ENCODE measurements at regions not wholly inside any gene's neighbourhood (a gene's known extent, or its start where the extent isn't known, plus 50 kb on each side); places are given as distances from the start of the nearest gene placed in this dataset.
"Not testable (repeated sequence)": the region's sequence is repeated elsewhere in the genome, so short reads cannot be mapped to it uniquely, and the experiment has no call there.

GRCh38 chr9:22170556-22170955, 161.5 kb upstream of the CDKN2B start:
- Histone ChIP-seq H3K4me1 (ENCODE audit: control insufficient read depth in 2 of 2, insufficient read depth in 2 of 2, low read length in 2 of 2) (no peaks in the 10 kb centered on the region), H3K36me3 (ENCODE audit: control insufficient read depth in 2 of 2, insufficient read depth in 2 of 2, low read length in 1 of 2) (no peaks in the 10 kb centered on the region), H3K27me3 (ENCODE audit: control insufficient read depth in 2 of 2, insufficient read depth in 1 of 2, low read length in 1 of 2) (no peaks in the 10 kb centered on the region), H3K4me3 (ENCODE audit: low read length in 2 of 2) (no peak overlapping the region), H3K9me3 (ENCODE audit: control insufficient read depth in 2 of 2, insufficient read depth in 1 of 2, low read length in 1 of 2) (no peaks in the 10 kb centered on the region), H3K27ac (ENCODE audit: low read depth in 1 of 2, low read length in 1 of 2) (no peak overlapping the region)
- WGBS: 87% methylated on average over 2 of the region's 2 CpGs
- no peak for DNase-seq (ENCODE audit: low read depth in 6 of 9, low spot score in 9 of 9)

- Histone ChIP-seq H3K9me3 (ENCODE audit: control insufficient read depth in 2 of 2, insufficient read depth in 1 of 2, low read length in 1 of 2) (no peaks in the 10 kb centered on the region), H3K27me3 (ENCODE audit: control insufficient read depth in 2 of 2, insufficient read depth in 1 of 2, low read length in 1 of 2) (no peaks in the 10 kb centered on the region), H3K27ac (ENCODE audit: low read depth in 1 of 2, low read length in 1 of 2) (no peak overlapping the region), H3K4me3 (ENCODE audit: low read length in 2 of 2) (no peak overlapping the region), H3K36me3 (ENCODE audit: control insufficient read depth in 2 of 2, insufficient read depth in 2 of 2, low read length in 1 of 2) (no peaks in the 10 kb centered on the region), H3K4me1 (ENCODE audit: control insufficient read depth in 2 of 2, insufficient read depth in 2 of 2, low read length in 2 of 2) (no peaks in the 10 kb centered on the region)
- WGBS: 56% methylated on average over 2 of the region's 2 CpGs
- DNase-seq (ENCODE audit: low read depth in 6 of 9, low spot score in 9 of 9): no peak
Measured at GRCh38 chr9:22170990-22171670, 162.0 kb upstream of the CDKN2B start.

GRCh38 chr9:22171691-22172090, 162.6 kb upstream of the CDKN2B start:
- H3K27ac ChIP-seq (ENCODE audit: low read depth in 1 of 2, low read length in 1 of 2): no peak overlapping the region
- 97% methylated on average over 3 of the region's 3 CpGs for WGBS
- H3K4me1 ChIP-seq (ENCODE audit: control insufficient read depth in 2 of 2, insufficient read depth in 2 of 2, low read length in 2 of 2): no peaks in the 10 kb centered on the region

GRCh38 chr9:22173908-22174307, 164.8 kb upstream of the CDKN2B start:
- Histone ChIP-seq H3K4me3 (ENCODE audit: low read length in 2 of 2) (no peak overlapping the region), H3K36me3 (ENCODE audit: control insufficient read depth in 2 of 2, insufficient read depth in 2 of 2, low read length in 1 of 2) (no peaks in the 10 kb centered on the region), H3K27me3 (ENCODE audit: control insufficient read depth in 2 of 2, insufficient read depth in 1 of 2, low read length in 1 of 2) (no peaks in the 10 kb centered on the region), H3K27ac (ENCODE audit: low read depth in 1 of 2, low read length in 1 of 2) (no peak overlapping the region), H3K4me1 (ENCODE audit: control insufficient read depth in 2 of 2, insufficient read depth in 2 of 2, low read length in 2 of 2) (no peaks in the 10 kb centered on the region), H3K9me3 (ENCODE audit: control insufficient read depth in 2 of 2, insufficient read depth in 1 of 2, low read length in 1 of 2) (no peaks in the 10 kb centered on the region)
- no peak for DNase-seq (ENCODE audit: low read depth in 6 of 9, low spot score in 9 of 9)
- 93% methylated on average over 2 of the region's 2 CpGs for WGBS

More at GRCh38 chr9:22171691-22172090, 162.6 kb upstream of the CDKN2B start:
- Histone ChIP-seq H3K4me3 (ENCODE audit: low read length in 2 of 2) (no peak overlapping the region), H3K27me3 (ENCODE audit: control insufficient read depth in 2 of 2, insufficient read depth in 1 of 2, low read length in 1 of 2) (no peaks in the 10 kb centered on the region), H3K36me3 (ENCODE audit: control insufficient read depth in 2 of 2, insufficient read depth in 2 of 2, low read length in 1 of 2) (no peaks in the 10 kb centered on the region), H3K9me3 (ENCODE audit: control insufficient read depth in 2 of 2, insufficient read depth in 1 of 2, low read length in 1 of 2) (no peaks in the 10 kb centered on the region)
- DNase-seq (ENCODE audit: low read depth in 6 of 9, low spot score in 9 of 9): no peak

DNA sequence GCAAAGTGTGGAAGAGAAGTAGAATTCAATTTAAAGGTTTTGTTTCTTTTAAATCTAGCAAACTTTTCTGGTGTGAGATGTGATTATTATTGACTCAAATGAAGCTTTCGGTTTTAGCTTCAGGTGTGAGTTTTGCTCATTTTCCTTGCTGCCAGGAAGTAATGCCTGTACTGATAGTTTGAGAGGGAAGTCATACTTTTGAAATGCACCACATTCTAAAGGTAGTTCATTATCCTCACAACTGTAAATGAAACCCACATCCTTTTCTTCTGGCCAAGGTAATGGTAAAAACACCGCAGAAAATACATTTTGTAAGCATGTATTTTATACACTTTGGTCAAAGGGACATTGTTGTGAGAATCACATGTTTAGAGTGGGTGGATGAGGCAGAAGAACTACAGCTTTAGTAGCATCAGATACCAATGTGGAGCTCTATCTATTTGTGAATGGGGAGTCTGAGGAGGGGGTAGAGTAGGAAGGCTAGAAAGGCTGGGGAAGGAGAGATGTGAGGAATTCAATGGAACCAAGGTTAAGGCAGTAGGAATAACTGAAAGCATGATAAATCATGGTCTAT, 167.0 kb upstream of the CDKN2B start:
- H3K9me3 ChIP-seq (ENCODE audit: control insufficient read depth in 2 of 2, insufficient read depth in 1 of 2, low read length in 1 of 2): no peaks in the 10 kb centered on the region
- H3K27me3 ChIP-seq (ENCODE audit: control insufficient read depth in 2 of 2, insufficient read depth in 1 of 2, low read length in 1 of 2): no peaks in the 10 kb centered on the region
- no peak overlapping the region for H3K27ac ChIP-seq (ENCODE audit: low read depth in 1 of 2, low read length in 1 of 2)
- no peaks in the 10 kb centered on the region for H3K36me3 ChIP-seq (ENCODE audit: control insufficient read depth in 2 of 2, insufficient read depth in 2 of 2, low read length in 1 of 2)
- whole genome bisulfite sequencing: 10% methylated on average over 2 of the region's 2 CpGs
- H3K4me1 ChIP-seq (ENCODE audit: control insufficient read depth in 2 of 2, insufficient read depth in 2 of 2, low read length in 2 of 2): no peaks in the 10 kb centered on the region
- DNase-seq (ENCODE audit: low read depth in 6 of 9, low spot score in 9 of 9): peak in 1 of 9 donors; percentile 16
- no peak overlapping the region for H3K4me3 ChIP-seq (ENCODE audit: low read length in 2 of 2)

- H3K27ac ChIP-seq (ENCODE audit: low read depth in 1 of 2, low read length in 1 of 2); H3K9me3 ChIP-seq (ENCODE audit: control insufficient read depth in 2 of 2, insufficient read depth in 1 of 2, low read length in 1 of 2); DNase-seq (ENCODE audit: low read depth in 6 of 9, low spot score in 9 of 9); H3K36me3 ChIP-seq (ENCODE audit: control insufficient read depth in 2 of 2, insufficient read depth in 2 of 2, low read length in 1 of 2); H3K27me3 ChIP-seq (ENCODE audit: control insufficient read depth in 2 of 2, insufficient read depth in 1 of 2, low read length in 1 of 2); H3K4me3 ChIP-seq (ENCODE audit: low read length in 2 of 2); H3K4me1 ChIP-seq (ENCODE audit: control insufficient read depth in 2 of 2, insufficient read depth in 2 of 2, low read length in 2 of 2): not testable (repeated sequence)
- WGBS: 91% methylated on average over 2 of the region's 2 CpGs
Measured at GRCh38 chr9:22181021-22181420, 171.9 kb upstream of the CDKN2B start.

- H3K27me3 ChIP-seq (ENCODE audit: control insufficient read depth in 2 of 2, insufficient read depth in 1 of 2, low read length in 1 of 2): no peaks in the 10 kb centered on the region
- no peak for DNase-seq (ENCODE audit: low read depth in 6 of 9, low spot score in 9 of 9)
- no peaks in the 10 kb centered on the region for H3K9me3 ChIP-seq (ENCODE audit: control insufficient read depth in 2 of 2, insufficient read depth in 1 of 2, low read length in 1 of 2)
- no peaks in the 10 kb centered on the region for H3K36me3 ChIP-seq (ENCODE audit: control insufficient read depth in 2 of 2, insufficient read depth in 2 of 2, low read length in 1 of 2)
- no peak overlapping the region for H3K4me3 ChIP-seq (ENCODE audit: low read length in 2 of 2)
- WGBS: 97% methylated on average over 2 of the region's 2 CpGs
- no peaks in the 10 kb centered on the region for H3K4me1 ChIP-seq (ENCODE audit: control insufficient read depth in 2 of 2, insufficient read depth in 2 of 2, low read length in 2 of 2)
- H3K27ac ChIP-seq (ENCODE audit: low read depth in 1 of 2, low read length in 1 of 2): no peak overlapping the region
Measured at GRCh38 chr9:22189471-22189870, 180.4 kb upstream of the CDKN2B start.

DNA sequence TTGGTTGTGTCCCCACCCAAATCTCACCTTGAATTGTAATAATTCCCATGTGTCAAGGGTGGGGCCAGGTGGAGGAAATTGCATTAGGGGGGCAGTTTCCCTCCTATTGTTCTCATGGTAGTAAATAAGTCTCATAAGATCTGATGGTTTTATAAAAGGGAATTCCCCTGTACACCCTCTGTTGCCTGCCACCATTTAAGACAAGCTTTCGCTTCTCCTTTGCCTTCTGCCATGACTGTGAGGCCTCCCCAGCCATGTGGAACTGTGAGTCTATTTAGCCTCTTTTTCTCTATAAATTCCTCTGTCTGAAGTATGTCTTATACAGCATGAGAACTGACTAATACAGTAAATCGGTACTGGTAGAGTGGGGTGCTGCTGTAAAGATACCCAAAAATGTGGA, 187.9 kb upstream of the CDKN2B start:
- not testable (repeated sequence) for H3K4me1 ChIP-seq (ENCODE audit: control insufficient read depth in 2 of 2, insufficient read depth in 2 of 2, low read length in 2 of 2); H3K36me3 ChIP-seq (ENCODE audit: control insufficient read depth in 2 of 2, insufficient read depth in 2 of 2, low read length in 1 of 2); DNase-seq (ENCODE audit: low read depth in 6 of 9, low spot score in 9 of 9); H3K27ac ChIP-seq (ENCODE audit: low read depth in 1 of 2, low read length in 1 of 2); H3K27me3 ChIP-seq (ENCODE audit: control insufficient read depth in 2 of 2, insufficient read depth in 1 of 2, low read length in 1 of 2); H3K4me3 ChIP-seq (ENCODE audit: low read length in 2 of 2); H3K9me3 ChIP-seq (ENCODE audit: control insufficient read depth in 2 of 2, insufficient read depth in 1 of 2, low read length in 1 of 2)
- WGBS: 94% methylated on average over 2 of the region's 2 CpGs

DNA sequence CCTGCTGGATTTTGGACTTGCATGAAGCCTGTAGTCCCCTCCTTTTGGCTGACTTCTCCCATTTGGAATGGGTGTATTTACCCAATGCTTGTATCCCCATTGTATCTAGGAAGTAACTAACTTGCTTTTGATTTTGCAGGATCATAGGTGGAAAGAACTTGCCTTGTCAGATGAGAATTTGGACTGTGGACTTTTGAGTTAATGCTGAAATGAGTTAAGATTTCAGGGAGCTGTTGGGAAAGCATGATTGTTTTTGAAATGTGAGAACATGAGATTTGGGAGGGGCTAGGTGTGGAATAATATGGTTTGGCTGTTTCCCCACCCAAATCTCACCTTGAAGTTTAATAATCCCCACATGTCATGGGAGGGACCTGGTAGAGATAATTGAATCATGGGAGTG, 189.6 kb upstream of the CDKN2B start:
- DNase-seq (ENCODE audit: low read depth in 6 of 9, low spot score in 9 of 9): no peak
- no peak overlapping the region for H3K4me3 ChIP-seq (ENCODE audit: low read length in 2 of 2)
- no peaks in the 10 kb centered on the region for H3K36me3 ChIP-seq (ENCODE audit: control insufficient read depth in 2 of 2, insufficient read depth in 2 of 2, low read length in 1 of 2)
- no peaks in the 10 kb centered on the region for H3K27me3 ChIP-seq (ENCODE audit: control insufficient read depth in 2 of 2, insufficient read depth in 1 of 2, low read length in 1 of 2)
- H3K27ac ChIP-seq (ENCODE audit: low read depth in 1 of 2, low read length in 1 of 2): no peak overlapping the region
- no peaks in the 10 kb centered on the region for H3K4me1 ChIP-seq (ENCODE audit: control insufficient read depth in 2 of 2, insufficient read depth in 2 of 2, low read length in 2 of 2)
- peaks cover 0 to 6% of the 10 kb centered on the region in 2 donors for H3K9me3 ChIP-seq (ENCODE audit: control insufficient read depth in 2 of 2, insufficient read depth in 1 of 2, low read length in 1 of 2)
